ENCODE measurements at regions not wholly inside any gene's neighbourhood (a gene's known extent, or its start where the extent isn't known, plus 50 kb on each side); places are given as distances from the start of the nearest gene placed in this dataset.
"Not testable (repeated sequence)": the region's sequence is repeated elsewhere in the genome, so short reads cannot be mapped to it uniquely, and the experiment has no call there.

- H4K5ac ChIP-seq (ENCODE audit: low read depth, low read length); ATAC-seq (ENCODE audit: low read depth); H4K8ac ChIP-seq (ENCODE audit: low read depth in 2 of 2, low read length in 2 of 2); H3K79me1 ChIP-seq (ENCODE audit: low read depth in 1 of 2, low read length in 2 of 2); DNase-seq; H3K9ac ChIP-seq (ENCODE audit: low read depth, low read length); H3K14ac ChIP-seq (replicated peaks; ENCODE audit: low read depth, low read length); H2AK9ac ChIP-seq (replicated peaks; ENCODE audit: low read depth, low read length, poor library complexity); H3K56ac ChIP-seq (ENCODE audit: extremely low read depth, insufficient read depth, low read length); CTCF ChIA-PET; H4K91ac ChIP-seq (ENCODE audit: insufficient read depth, low read depth, low read length); H3K27me3 ChIP-seq (ENCODE audit: control insufficient read depth, insufficient read depth, low read length); H2BK120ac ChIP-seq (ENCODE audit: low read depth, low read length); H3K9me3 ChIP-seq (ENCODE audit: control insufficient read depth, insufficient read depth, low read length); H3K18ac ChIP-seq (ENCODE audit: low read depth, low read length); H3K36me3 ChIP-seq (ENCODE audit: control insufficient read depth, insufficient read depth, low read length); in situ Hi-C loops (cut with MboI; ENCODE audit: low sequenced_read_pairs); H3K4me3 ChIP-seq (ENCODE audit: insufficient read depth, low read depth, low read length); H2BK15ac ChIP-seq (ENCODE audit: low read depth, low read length); H2BK5ac ChIP-seq (ENCODE audit: low read depth, low read length, poor library complexity, severe bottlenecking); H2BK20ac ChIP-seq (ENCODE audit: low read depth, low read length); intact Hi-C loops (cut with micrococcal nuclease); H3K27ac ChIP-seq (ENCODE audit: insufficient read depth, low read length); BruUV-seq (replicated peaks); H3K4me1 ChIP-seq (ENCODE audit: control insufficient read depth, insufficient read depth, low read length); H2AK5ac ChIP-seq (ENCODE audit: low read depth, low read length); H4K20me1 ChIP-seq (ENCODE audit: insufficient read depth, low read length); H3K23ac ChIP-seq (ENCODE audit: low read depth, low read length); dilution Hi-C loops (cut with HindIII; ENCODE audit: low sequenced_read_pairs, unreplicated experiment); H3K4me2 ChIP-seq (ENCODE audit: low read depth, low read length); H3K4ac ChIP-seq (ENCODE audit: low read depth, low read length); POLR2A ChIA-PET (ENCODE audit: unreplicated experiment); H3K9me1 ChIP-seq (ENCODE audit: insufficient read depth, low read length); H2AFZ ChIP-seq (replicated peaks; ENCODE audit: low read length, poor library complexity): not testable (repeated sequence)
- no CpG with 5 or more reads among the region's 8 CpGs for WGBS, 2 experiments (ENCODE audit: extremely low coverage in 2 of 2, insufficient read length in 1 of 2)
Measured at GRCh38 chr7:109632890-109633289, 1063.2 kb downstream of the DNAJB9 start.
